G401 (cell line): ENCODE measurements at regions not wholly inside any gene's neighbourhood (a gene's known extent, or its start where the extent isn't known, plus 50 kb on each side); places are given as distances from the start of the nearest gene placed in this dataset.

Experiments
- DNase-seq: peaks from one replicate; pipeline ENCODE4 v3.0.0-alpha.2; 2015; ENCODE audit warnings: low spot score
- in situ Hi-C: cut with HindIII; loops from 2 replicates; pipeline ENCODE4 v1.10.0; 2016; ENCODE audit warnings: low sequenced_read_pairs, mixed read lengths

DNA sequence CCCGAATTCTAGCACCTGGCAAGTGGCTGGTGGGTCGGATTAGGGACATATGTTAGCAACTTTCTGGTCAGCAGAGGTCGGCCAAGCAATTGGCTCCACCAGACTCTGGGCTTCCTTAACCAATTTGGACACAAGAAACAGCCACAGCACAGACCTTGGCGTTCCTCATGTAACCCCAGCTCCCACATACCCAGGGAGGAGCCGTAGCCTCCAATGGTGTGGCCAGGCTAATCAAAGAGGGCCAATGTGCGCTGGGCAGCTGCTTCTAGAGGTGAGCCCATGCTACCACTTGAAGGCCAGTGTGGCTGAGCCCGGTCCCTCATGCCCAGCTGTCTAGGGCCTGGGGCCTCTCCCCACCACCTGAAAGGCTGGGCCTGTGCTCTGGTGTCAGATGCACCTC lies 82.5 kb upstream of the MSX1 start:
- DNase-seq = no peak
- in situ Hi-C loops = no loop called here

DNA sequence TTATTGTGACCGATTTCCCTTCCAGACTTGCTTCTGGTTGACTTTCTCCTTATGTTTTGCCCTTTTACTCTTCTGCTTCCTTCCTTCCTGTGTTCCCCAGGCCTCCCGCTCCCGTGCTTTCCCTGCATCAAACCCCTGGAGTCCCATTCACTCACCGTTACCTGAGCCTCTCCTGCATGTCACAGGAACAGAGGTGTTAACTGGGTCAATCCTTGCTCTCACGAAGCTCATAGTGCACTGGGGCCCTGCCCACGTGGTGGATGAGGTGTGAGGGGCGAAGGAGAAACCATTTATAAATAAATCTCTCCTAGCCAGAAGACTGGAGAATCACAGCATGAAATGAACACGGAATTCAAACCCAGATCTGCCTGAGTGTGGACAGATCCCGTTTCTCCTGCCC lies 83.1 kb upstream of the MSX1 start:
- in situ Hi-C loops = no loop called here
- DNase-seq = no peak

DNA sequence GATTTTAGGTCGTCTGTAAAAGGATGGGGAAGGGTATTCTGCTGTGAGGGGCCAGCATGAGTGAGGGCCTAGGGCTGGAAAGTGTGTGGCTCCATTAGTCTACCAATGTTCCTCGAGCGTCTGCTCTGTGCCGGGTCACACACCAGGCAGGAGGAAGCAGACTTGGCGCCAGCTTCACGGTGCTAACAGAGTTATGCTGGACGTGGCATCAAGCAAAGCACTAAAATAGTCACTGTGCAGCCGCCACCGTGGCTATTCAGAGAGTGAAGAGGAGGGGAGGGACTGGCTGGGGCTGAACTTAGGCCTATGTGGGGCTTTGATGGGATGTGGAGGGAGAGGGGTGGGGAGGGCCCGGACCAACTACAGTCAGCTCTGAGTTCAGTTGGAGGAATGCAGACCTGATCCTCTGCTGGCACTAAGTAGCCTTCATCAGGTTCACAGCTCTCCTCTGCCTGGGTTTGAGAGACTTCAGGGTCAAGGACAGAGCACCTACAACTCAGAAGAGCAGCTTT lies 83.9 kb upstream of the MSX1 start:
- in situ Hi-C loops = no loop called here
- DNase-seq = no peak

- in situ Hi-C loops = no loop called here
- DNase-seq = no peak
Measured at GRCh38 chr4:4772534-4772933, 86.9 kb upstream of the MSX1 start.

DNA sequence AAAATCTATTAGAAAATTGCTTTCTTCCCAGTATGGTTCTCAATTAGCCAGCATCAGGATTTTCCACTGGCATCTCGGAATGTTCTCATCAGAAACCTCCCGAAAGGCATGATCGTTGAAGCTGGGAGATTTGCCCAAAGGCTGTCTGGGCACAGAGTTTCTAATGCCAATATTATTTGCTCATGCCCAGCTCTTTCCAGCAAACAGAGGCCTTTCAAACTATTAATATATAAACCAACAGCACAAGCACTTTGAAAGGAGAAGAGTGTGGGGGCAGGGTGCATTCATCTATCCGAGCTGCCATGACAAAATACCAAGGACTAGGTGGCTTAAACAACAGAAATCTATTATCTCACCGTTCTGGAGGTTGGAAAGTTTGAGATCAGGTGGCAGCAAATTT lies 88.3 kb upstream of the MSX1 start:
- no peak for DNase-seq
- in situ Hi-C loops = no loop called here

GRCh38 chr4:4770610-4771009 lies 88.9 kb upstream of the MSX1 start:
- in situ Hi-C loops = no loop called here
- no peak for DNase-seq

DNA sequence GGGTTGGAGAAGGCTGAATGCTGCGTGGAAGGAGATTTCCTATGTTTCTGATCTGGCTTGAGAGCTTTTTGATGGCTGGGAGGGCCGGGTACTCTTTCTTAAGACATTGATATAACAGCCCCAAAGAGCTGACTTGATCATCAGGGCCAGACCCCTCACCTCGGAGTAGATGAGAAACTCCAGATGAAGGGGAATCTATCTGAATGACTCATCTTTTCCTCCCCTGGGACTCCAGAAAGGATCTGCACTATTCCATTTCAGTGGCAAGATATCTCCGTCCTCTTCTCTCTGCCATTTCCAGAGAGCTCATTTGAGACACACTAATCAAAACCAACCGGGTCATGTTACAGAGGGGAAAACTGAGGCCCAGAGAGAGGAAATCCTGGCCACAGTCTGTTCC lies 92.9 kb upstream of the MSX1 start:
- in situ Hi-C loops = no loop called here
- DNase-seq = no peak

DNA sequence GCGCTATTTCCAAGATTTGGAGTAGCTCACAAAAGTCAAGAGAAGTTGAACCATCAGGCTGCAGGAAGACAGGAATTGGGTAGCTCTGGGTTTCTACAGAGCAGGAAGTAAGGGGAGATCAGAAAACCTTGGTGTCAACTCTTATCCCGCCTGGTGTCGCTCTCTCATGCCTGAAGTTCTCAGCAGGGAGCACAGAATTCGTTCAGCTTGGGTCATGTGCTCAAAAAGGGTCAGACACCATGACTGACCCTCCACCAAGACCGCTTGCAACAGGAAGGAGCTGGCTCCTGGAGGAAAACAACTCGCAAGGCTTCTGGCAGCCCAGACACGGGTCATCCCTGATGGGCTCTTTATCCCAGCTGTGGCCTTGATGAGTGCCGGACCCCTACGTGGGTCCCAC lies 93.7 kb upstream of the MSX1 start:
- no peak for DNase-seq
- in situ Hi-C loops = no loop called here

DNA sequence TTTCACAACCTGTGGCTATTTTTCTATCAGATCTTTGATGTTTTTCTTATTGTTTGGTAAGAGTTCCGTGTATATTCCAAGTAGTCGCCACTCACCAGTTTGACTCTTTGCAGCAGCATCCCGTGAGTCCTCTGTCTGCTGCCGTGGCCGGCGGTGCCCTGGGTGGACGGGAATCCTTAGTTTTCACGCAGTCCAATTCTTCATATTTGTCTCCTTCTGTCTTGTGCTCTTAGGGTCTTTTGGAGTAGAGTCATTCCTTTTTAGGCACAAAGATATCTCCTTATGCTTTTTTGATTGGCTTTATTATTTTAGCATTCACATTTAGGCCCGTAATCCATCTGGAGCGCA lies 94.9 kb upstream of the MSX1 start:
- in situ Hi-C loops = no loop called here
- no peak for DNase-seq

DNA sequence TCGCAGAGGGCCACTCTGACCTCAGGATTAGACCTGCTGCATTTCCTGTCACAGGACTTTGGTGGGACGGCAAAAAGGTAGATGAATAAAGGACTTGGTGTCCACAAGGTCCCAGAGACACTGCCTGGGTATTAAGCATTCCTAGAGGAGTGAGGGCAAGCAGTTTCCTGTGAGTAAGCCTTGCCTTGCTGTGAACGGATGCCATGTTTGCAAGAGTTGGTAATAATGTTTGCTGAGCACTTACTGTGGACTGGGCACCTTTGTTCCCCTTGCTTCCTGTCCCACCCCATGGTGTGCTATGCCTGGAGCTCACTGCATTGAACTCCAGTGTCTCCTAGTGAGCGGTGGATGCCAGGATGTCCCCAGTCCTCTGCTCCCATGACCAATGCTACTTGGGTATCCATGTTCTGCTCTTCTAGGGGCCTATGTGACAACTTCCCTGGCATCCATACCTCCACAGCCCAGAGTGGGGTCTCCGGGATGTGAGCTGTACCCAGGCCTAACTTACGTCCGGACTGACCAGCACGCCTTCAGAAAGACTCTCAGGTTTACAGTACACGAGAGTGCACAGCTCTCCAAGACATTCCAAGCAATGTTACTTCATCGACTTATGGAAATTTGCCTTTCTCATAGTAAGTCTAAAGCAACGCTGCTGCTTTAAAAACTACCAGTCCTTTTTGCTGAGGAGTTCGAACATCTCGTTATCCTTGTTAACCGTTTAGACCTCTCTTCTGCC lies 95.5 kb upstream of the MSX1 start:
- no peak for DNase-seq
- in situ Hi-C loops = no loop called here

- DNase-seq = no peak
- in situ Hi-C loops = no loop called here
Measured at GRCh38 chr4:4762909-4763821, 96.3 kb upstream of the MSX1 start.

- DNase-seq = no peak
- in situ Hi-C loops = no loop called here
Measured at GRCh38 chr4:4762300-4762699, 97.2 kb upstream of the MSX1 start.

DNA sequence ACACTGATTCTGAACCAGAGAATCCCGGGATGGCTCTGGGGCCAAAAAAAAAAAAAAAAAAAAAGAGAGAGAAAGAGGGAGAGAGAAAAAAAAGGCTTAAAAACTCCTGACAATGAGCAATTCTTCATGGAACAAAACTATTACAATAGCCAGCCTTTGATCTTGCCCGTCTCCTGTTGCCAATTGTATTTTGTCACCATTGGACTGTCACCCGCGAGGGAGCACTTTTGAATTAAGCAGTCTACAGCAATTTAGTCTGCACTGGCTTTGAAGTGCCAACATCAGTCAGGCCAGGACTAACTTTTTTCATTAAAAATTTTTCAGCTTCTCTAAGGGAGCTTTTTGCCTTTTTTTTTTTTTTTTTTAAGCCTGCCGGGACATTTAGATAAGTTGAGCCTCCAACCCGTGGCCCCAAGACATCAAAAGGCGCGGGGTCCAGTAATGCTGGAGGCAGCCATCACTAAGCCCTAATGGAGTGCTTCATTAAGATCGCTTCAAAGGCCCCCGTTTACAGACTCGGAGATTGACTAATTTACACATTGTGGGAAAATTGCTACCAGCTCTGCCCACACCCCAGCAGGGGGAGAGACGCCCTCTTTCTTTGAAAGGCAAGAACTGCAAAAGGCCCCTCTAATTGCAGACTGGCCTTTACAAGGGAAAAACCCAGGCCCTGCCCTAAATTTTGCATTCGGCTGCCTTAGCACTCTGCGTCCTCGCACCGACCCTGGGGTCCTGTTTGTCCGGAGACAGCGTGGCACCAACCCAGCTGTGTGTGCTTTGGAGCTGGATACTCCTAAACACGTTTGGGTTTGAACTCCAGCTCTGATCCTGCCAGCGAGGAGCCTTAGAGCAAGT lies 98.1 kb upstream of the MSX1 start:
- in situ Hi-C loops = no loop called here
- peak; percentile 21 for DNase-seq

GRCh38 chr4:4759883-4760282 lies 99.6 kb upstream of the MSX1 start:
- no peak for DNase-seq
- in situ Hi-C loops = no loop called here

DNA sequence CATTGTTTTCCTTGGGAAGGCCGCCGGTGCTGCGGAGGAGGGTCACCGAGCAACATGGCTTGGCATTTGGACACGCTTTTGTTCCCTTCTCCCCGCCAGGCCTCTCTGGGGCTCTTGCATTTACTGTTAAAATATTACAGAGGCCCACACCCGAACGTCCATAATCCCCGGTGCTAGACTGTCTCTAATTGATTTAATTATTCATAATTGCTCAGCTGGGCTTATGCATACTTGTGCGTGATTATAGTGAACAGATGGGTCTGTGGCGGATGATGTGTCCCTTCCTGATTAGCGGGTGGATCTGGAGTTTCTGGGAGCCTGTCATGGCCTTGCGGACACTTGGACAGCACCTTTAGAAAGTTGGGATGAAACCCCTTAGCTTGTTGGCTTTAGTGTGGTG lies 100.2 kb upstream of the MSX1 start:
- in situ Hi-C loops = no loop called here
- DNase-seq = no peak

DNA sequence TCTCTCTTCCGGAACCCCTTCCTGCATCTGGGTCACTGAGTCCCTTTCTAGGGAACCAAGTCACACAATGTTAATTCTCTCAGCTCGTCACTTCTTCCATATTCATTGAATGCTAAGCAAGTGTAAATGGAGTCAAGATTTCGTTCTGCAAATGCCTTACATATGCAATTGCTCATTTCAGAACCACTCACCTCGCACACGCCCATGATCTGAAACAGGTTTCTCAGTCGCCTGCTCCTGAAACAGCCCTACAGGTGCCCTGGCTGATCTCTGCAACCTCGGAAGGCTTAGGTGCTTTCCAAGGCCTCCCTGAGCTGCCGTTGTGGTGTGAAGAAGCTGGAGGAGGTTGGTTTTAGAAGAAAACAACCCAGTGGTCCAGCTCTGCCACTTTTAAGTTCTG lies 100.8 kb upstream of the MSX1 start:
- no peak for DNase-seq
- in situ Hi-C loops = no loop called here

GRCh38 chr4:4755306-4755705 lies 104.2 kb upstream of the MSX1 start:
- DNase-seq = no peak
- in situ Hi-C loops = no loop called here

DNA sequence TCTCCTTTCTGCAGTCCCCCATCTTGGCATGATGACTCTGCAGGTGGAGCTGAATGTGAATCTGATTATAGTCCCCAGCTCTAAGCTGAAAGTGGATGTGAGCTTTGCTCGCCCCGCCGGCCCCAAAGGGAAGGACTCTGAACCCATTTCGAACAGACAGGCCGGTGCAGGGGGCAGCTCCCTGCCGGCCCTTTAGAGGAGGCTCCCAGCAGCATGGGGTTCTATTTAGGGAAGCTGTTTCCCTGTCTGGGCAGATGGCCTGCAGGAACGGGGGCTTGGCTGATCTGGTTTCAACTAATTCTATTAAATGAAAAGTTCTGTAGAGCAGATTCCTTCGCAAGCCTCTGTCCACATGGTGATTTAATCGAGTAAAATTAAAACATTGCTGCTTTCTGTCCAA lies 104.8 kb upstream of the MSX1 start:
- in situ Hi-C loops = no loop called here
- no peak for DNase-seq

DNA sequence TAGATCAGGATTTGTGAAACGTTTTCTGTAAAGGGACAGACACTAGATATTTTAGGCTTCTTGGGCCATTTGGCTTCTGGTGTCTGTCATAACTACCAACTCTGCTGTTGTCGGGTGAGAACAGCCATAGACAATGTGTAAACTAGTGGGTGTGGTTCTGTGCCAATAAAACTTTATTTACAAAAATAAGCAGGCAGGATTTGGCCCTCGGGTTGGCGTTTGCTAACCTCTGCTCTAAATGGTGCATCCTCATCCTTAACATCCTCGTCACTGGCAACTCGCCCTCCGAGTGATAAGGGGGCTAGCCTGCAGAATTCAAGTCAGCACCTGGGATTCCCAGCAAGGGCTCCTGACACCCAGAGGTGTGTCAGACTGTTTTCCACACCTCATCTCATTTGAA lies 105.8 kb upstream of the MSX1 start:
- in situ Hi-C loops = no loop called here
- DNase-seq = no peak
